SK-N-SH (cell line): ENCODE measurements at regions not wholly inside any gene's neighbourhood (a gene's known extent, or its start where the extent isn't known, plus 50 kb on each side); places are given as distances from the start of the nearest gene placed in this dataset.

ENCODE experiments used
- CTCF ChIP-seq: fragments of 200-600 bp; sonication (generic); IDR thresholded peaks from 2 replicates; pipeline ENCODE4 v1.6.1; 2017; ENCODE audit warnings: antibody characterized with exemption, mild to moderate bottlenecking, moderate library complexity
- RFX5 ChIP-seq: IDR thresholded peaks from 2 replicates; pipeline ENCODE4 v1.6.1; 2012; ENCODE audit warnings: mild to moderate bottlenecking, improper control_type of control experiment, low read length

GRCh38 chr15:75125935-75126334 lies 75.7 kb upstream of the C15orf39 start:
- TF ChIP-seq CTCF: no peak
- TF ChIP-seq RFX5: no peak
